ENCODE measurements at regions not wholly inside any gene's neighbourhood (a gene's known extent, or its start where the extent isn't known, plus 50 kb on each side); places are given as distances from the start of the nearest gene placed in this dataset.
"Not testable (repeated sequence)": the region's sequence is repeated elsewhere in the genome, so short reads cannot be mapped to it uniquely, and the experiment has no call there.

DNA sequence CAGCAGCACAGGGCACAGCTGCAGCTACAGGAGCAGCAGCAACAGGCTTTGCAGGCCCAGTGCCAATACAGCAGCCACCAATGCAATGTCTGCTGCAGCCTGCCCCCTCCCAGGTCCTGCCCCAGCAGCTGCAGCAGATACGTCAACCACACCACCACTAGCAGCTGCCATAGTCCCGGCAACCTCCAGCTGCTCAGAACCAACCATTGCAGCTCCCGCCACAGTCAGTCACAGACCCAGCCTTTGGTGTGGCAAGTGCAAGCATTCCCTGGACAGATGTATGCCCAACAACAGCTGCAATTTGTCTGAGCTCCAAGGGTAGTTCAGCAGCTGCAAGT lies 53.3 kb upstream of the TUBA3E start:
- DNase-seq (ENCODE audit: low read depth) = peak; percentile 19

DNA sequence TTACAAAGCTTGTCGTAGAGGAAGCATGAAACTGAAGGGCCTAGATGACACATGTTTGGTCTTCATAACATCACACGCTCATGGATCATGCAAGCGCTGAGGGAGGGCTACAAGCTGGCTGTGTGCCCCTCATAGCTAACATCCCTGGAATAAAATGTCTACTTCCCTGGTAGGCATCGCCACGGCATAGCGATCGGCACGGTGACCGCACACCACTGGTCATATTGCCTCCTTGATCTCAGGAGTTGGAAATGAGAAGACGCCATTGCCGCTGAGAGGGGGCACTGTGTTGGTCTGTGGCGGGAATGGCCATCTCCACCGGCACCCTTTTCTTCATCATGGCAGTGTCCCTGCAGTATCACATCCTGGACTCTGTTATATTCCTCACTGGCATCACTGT lies 50.1 kb upstream of the TUBA3E start:
- DNase-seq (ENCODE audit: low read depth) = not testable (repeated sequence)
